Gastrocnemius medialis (tissue), 4 donors: ENCODE measurements at regions not wholly inside any gene's neighbourhood (a gene's known extent, or its start where the extent isn't known, plus 50 kb on each side); places are given as distances from the start of the nearest gene placed in this dataset.

Experiments used
- ATAC-seq, 2 donors: fragments of 150-250 bp; one replicate each; pipeline ENCODE4 v1.9.1; 2016
- DNase-seq, 2 donors: peaks; one replicate each; pipeline ENCODE4 v3.0.0-alpha.2; 2019
- H3K27ac ChIP-seq, 4 donors: fragments of 200-600 bp; sonication (generic); 1 replicate in 1 of 4; 2 replicates in 3 of 4; pipeline ENCODE4 v1.5.1; 2016 to 2018; ENCODE audit warnings: mild to moderate bottlenecking in 2 of 4, moderate library complexity in 1 of 4
- H3K27me3 ChIP-seq, 3 donors: fragments of 200-600 bp; sonication (generic) in 2 of 3; 1 replicate in 1 of 3; 2 replicates in 2 of 3; pipeline versions ENCODE4 v1.5.1 to v1.6.0; 2016 to 2019; ENCODE audit warnings: mild to moderate bottlenecking in 1 of 3, moderate library complexity in 1 of 3
- H3K36me3 ChIP-seq, 2 donors: fragments of 200-600 bp; sonication (generic) in 1 of 2; one replicate each; pipeline ENCODE4 v1.5.1; 2017 to 2018
- H3K4me1 ChIP-seq, 2 donors: fragments of 200-600 bp; sonication (generic) in 1 of 2; one replicate each; pipeline ENCODE4 v1.5.1; 2016 to 2017; ENCODE audit warnings: mild to moderate bottlenecking in 2 of 2
- H3K4me3 ChIP-seq, 4 donors: fragments of 200-600 bp; sonication (generic) in 3 of 4; 1 replicate in 1 of 4; 2 replicates in 3 of 4; pipeline ENCODE4 v1.5.1; 2016 to 2019; ENCODE audit warnings: mild to moderate bottlenecking in 2 of 4
- H3K9me3 ChIP-seq, 3 donors: fragments of 200-600 bp; sonication (generic) in 2 of 3; 1 replicate in 1 of 3; 2 replicates in 2 of 3; pipeline ENCODE4 v1.5.1; 2016 to 2019
- CTCF ChIP-seq, 5 experiments: fragments of 450-650 bp in 3 of 5; fragments of 200-600 bp in 2 of 5; sonication (generic) in 2 of 5; IDR thresholded peaks in 4 of 5; conservative IDR thresholded peaks in 1 of 5; 1 replicate in 4 of 5; 2 replicates in 1 of 5; pipeline ENCODE4 v1.5.1; 2016 to 2019; ENCODE audit warnings: antibody characterized with exemption in 5 of 5, mild to moderate bottlenecking in 3 of 5, moderate library complexity in 3 of 5
- POLR2A ChIP-seq, 2 donors: fragments of 450-650 bp; IDR thresholded peaks; one replicate each; pipeline ENCODE4 v1.6.1; 2017; ENCODE audit warnings: antibody characterized with exemption in 2 of 2, mild to moderate bottlenecking in 2 of 2, moderate library complexity in 2 of 2
- in situ Hi-C, 4 donors: fragments of 200-750 bp; cut with MboI; loops; one replicate each; pipeline versions ENCODE4 v1.15.0 to v1.8.0; 2017; ENCODE audit warnings: low sequenced_read_pairs in 4 of 4
- intact Hi-C: fragments of 100-400 bp; cut with DNase I; formaldehyde crosslinking; loops from one replicate; pipeline ENCODE4 v1.15.1; 2023; ENCODE audit warnings: low total_unique reads

GRCh38 chr3:95449841-95450240, 1364.6 kb upstream of the EPHA6 start:
- no peaks in the 10 kb centered on the region for H3K36me3 ChIP-seq
- no peak overlapping the region for H3K27ac ChIP-seq
- no peak for TF ChIP-seq POLR2A (IDR thresholded peaks at IDR 0.05)
- in situ Hi-C loops (no loop called here), intact Hi-C loops (no loop called here)
- DNase-seq (no peak), ATAC-seq (no peak)
- H3K4me1 ChIP-seq = no peaks in the 10 kb centered on the region
- H3K4me3 ChIP-seq = no peak overlapping the region
- H3K27me3 ChIP-seq = no peaks in the 10 kb centered on the region
- no peaks in the 10 kb centered on the region for H3K9me3 ChIP-seq

- Histone ChIP-seq H3K9me3 (no peaks in the 10 kb centered on the region), H3K4me3 (no peak overlapping the region), H3K27me3 (no peaks in the 10 kb centered on the region), H3K4me1 (no peaks in the 10 kb centered on the region), H3K36me3 (no peaks in the 10 kb centered on the region), H3K27ac (no peak overlapping the region)
- ATAC-seq (no peak), DNase-seq (no peak)
- in situ Hi-C loops (no loop called here), intact Hi-C loops (no loop called here)
- TF ChIP-seq CTCF (IDR thresholded peaks at IDR 0.05 in 4 of 5, conservative IDR thresholded peaks at IDR 0.05 in 1 of 5) = no peak
- TF ChIP-seq POLR2A (IDR thresholded peaks at IDR 0.05) = no peak
Observed at GRCh38 chr3:95453242-95453641, 1361.2 kb upstream of the EPHA6 start.

GRCh38 chr3:95456835-95457234, 1357.6 kb upstream of the EPHA6 start:
- Histone ChIP-seq H3K36me3 (no peaks in the 10 kb centered on the region), H3K4me1 (no peaks in the 10 kb centered on the region), H3K4me3 (no peak overlapping the region), H3K27ac (no peak overlapping the region), H3K9me3 (no peaks in the 10 kb centered on the region), H3K27me3 (no peaks in the 10 kb centered on the region)
- no peak for ATAC-seq
- no peak for DNase-seq
- intact Hi-C loops (no loop called here), in situ Hi-C loops (no loop called here)
- TF ChIP-seq POLR2A (IDR thresholded peaks at IDR 0.05) (no peak), CTCF (IDR thresholded peaks at IDR 0.05 in 4 of 5, conservative IDR thresholded peaks at IDR 0.05 in 1 of 5) (no peak)

- Histone ChIP-seq H3K4me1 (no peaks in the 10 kb centered on the region), H3K4me3 (no peak overlapping the region), H3K27ac (no peak overlapping the region), H3K36me3 (no peaks in the 10 kb centered on the region), H3K9me3 (no peaks in the 10 kb centered on the region), H3K27me3 (no peaks in the 10 kb centered on the region)
- TF ChIP-seq CTCF (IDR thresholded peaks at IDR 0.05 in 4 of 5, conservative IDR thresholded peaks at IDR 0.05 in 1 of 5) (no peak), POLR2A (IDR thresholded peaks at IDR 0.05) (no peak)
- ATAC-seq = no peak
- in situ Hi-C loops (no loop called here), intact Hi-C loops (no loop called here)
- DNase-seq = no peak
Observed at GRCh38 chr3:95459706-95460105, 1354.7 kb upstream of the EPHA6 start.

- H3K9me3 ChIP-seq = no peaks in the 10 kb centered on the region
- no peaks in the 10 kb centered on the region for H3K36me3 ChIP-seq
- no peaks in the 10 kb centered on the region for H3K27me3 ChIP-seq
- in situ Hi-C loops (no loop called here), intact Hi-C loops (no loop called here)
- H3K4me3 ChIP-seq = no peak overlapping the region
- ATAC-seq (peak; percentile 21 to 42), DNase-seq (no peak)
- H3K4me1 ChIP-seq = no peaks in the 10 kb centered on the region
- H3K27ac ChIP-seq = no peak overlapping the region
- TF ChIP-seq POLR2A (IDR thresholded peaks at IDR 0.05) = no peak
- TF ChIP-seq CTCF (IDR thresholded peaks at IDR 0.05 in 4 of 5, conservative IDR thresholded peaks at IDR 0.05 in 1 of 5) = no peak
Observed at GRCh38 chr3:95460274-95460673, 1354.1 kb upstream of the EPHA6 start.
